ENCODE measurements at regions not wholly inside any gene's neighbourhood (a gene's known extent, or its start where the extent isn't known, plus 50 kb on each side); places are given as distances from the start of the nearest gene placed in this dataset.

DNA sequence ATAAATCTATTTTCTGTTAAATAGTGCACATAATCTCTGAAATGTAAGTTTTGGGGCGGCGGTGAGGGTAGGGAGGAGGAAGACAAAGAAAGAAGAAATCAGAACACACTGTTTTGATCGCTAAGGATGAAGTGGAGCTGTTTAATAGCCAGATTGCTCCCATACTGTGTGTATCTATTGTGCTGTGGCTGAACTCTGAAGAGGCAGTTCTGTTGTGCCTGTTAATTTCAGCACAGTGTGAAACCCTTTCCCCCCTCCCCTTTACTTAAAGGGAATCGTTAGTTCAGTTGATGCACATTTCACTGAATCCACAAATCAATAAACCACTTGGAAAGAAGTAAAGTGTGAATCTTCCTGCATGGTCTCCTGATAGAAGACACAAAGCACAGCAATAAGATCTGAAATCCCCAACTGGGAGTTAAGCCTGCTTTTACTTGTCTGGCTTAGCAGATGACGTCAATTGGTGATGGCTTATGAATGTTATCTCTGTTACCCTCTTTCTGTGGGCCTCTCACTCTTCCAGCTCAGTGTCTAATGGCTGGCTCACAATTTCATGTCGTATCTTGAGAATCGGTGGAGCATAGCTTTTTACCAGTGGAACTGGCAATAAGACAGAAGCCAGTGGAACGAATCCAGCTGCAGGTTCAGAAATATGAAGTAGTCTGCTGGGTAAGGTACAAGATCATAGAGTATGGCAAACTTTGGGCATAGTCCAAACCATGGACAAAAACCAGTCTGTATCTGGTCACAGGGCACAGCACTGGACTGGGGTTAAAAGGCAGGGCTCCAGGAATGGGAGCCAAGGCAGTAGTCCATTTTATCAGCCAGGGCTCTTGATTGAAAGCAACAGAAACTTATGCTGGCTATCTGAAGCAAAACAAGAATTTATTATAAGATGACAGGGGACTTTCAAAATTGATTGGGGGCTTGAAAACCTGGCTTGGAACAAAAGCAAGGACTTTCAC is 413.5 kb upstream of the SEL1L start:
- no peak for DNase-seq (ENCODE audit: low read depth in 1 of 2, low spot score in 1 of 2)

DNA sequence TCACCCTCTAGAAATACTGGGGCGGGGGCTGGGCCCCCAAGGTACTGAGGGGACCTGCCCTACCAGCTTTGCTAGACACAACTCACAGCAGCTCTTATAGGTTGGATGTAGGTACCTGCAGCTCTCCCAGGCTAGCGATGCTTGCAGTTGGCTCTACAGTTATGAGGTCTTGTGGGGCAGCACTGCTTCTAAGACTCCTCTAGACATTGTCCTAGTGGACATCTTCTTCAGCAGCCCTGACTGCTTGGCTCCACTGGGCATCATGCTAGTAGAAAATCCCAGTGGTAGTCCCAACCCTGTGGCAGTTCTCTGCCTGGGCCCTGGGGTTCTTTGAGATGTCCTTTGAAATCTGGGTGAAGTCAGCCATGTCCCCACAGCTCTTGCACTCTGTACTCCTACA is 419.3 kb upstream of the SEL1L start:
- no peak for DNase-seq (ENCODE audit: low read depth in 1 of 2, low spot score in 1 of 2)

DNA sequence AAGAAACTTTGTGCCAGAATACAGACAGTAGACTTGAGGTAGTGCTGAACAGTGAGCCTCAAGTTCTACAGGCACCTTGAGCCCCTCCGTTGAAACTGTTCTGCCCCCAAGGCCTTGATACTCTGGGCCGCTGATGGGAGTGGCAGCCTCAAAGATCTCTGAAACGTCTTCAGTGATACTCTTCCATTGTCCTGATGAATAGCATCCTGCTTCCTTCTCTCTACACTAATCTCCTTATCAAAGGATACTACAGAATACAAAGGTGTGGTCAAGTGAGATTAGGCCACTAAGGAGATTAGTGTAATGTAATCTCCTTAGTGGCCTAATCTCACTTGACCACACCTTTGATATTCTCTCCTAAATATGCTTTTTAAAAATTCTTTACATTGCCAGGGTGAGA is 419.8 kb upstream of the SEL1L start:
- no peak for DNase-seq (ENCODE audit: low read depth in 1 of 2, low spot score in 1 of 2)

DNA sequence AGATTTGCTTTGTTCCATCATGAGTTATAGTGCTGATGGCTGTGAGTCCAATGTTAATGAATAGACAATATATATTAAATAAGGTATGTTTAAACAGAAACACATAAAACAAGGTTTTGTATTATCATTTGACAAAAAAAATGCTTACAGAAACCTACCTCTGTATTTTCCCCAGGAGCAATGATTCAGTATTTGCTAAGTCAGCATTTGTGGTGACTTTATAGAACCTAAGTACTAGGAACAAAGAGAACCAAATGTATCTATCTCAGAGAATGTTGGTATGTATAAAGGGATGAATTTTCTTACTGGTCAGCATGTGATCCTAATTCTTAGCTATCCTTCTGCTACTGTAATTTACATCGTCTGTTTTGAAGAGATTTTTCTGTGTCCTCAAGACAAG is 421.5 kb upstream of the SEL1L start:
- no peak for DNase-seq (ENCODE audit: low read depth in 1 of 2, low spot score in 1 of 2)

GRCh38 chr14:81960781-81961180 is 427.1 kb upstream of the SEL1L start:
- DNase-seq (ENCODE audit: low read depth in 1 of 2, low spot score in 1 of 2): no peak

- no peak for DNase-seq (ENCODE audit: low read depth in 1 of 2, low spot score in 1 of 2)
Measured at GRCh38 chr14:81963846-81964245, 430.2 kb upstream of the SEL1L start.

GRCh38 chr14:81970307-81970706 is 436.7 kb upstream of the SEL1L start:
- DNase-seq (ENCODE audit: low read depth in 1 of 2, low spot score in 1 of 2): no peak

GRCh38 chr14:81971911-81972310 is 438.3 kb upstream of the SEL1L start:
- DNase-seq (ENCODE audit: low read depth in 1 of 2, low spot score in 1 of 2): no peak

DNA sequence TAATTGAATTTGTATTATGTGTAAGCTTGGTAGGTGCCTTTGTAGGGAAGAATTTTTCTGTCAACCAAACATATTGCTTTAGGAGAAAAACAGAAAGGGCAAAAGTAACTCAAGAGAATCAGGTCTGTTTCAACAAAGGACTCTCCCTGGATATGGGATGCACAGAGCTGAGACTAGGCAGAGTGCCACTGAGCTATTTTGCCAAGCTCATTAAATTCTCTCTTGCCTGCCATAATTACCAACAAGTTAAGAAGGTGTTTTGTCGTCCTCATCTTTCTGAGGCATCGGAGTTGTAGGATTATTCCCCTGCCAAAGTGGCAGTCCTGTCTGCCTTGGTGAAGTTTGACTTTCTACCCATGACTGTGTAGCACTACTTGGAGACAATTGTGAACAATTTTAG is 438.9 kb upstream of the SEL1L start:
- DNase-seq (ENCODE audit: low read depth in 1 of 2, low spot score in 1 of 2): no peak

DNA sequence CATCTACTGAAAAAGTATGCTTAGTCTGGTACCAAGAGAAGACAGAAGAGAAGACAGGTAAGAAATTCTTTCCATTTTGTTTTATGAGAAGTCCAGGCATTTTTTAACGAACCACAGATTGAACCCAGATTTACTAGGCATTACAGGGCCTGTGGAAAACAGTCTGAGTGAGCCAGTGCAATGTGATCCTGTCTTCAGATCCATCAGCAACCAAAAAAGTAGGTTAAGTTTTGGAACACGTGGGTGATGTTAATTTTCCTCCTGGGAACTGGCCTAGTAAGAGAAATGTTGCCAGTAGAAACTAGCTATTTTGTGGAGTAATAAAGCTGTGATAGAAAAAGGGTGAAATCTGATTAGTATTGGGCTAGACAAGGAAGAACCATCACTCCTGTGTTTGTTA is 440.9 kb upstream of the SEL1L start:
- no peak for DNase-seq (ENCODE audit: low read depth in 1 of 2, low spot score in 1 of 2)

- DNase-seq (ENCODE audit: low read depth in 1 of 2, low spot score in 1 of 2): no peak
Measured at GRCh38 chr14:81980601-81981306, 447.1 kb upstream of the SEL1L start.

DNA sequence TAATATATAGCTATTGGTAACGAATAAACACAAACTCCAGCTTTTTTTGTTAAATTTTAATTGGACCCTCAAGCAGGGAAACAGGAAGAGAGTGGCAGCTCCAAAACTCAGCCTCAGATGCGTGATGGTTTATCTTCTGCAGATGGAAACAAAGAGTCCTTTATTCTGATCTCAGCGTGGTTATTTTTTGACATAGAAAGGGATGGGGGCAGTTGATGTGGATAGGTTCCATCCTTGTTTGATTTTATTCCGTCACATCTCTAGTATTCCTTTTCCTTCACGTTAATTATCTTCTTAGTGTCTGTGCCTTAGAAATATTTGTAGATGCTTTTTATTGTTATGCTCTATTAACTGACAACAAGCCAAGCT is 447.6 kb upstream of the SEL1L start:
- no peak for DNase-seq (ENCODE audit: low read depth in 1 of 2, low spot score in 1 of 2)

- DNase-seq (ENCODE audit: low read depth in 1 of 2, low spot score in 1 of 2): no peak
Measured at GRCh38 chr14:81982046-81982445, 448.4 kb upstream of the SEL1L start.

- DNase-seq (ENCODE audit: low read depth in 1 of 2, low spot score in 1 of 2): no peak
Measured at GRCh38 chr14:81986005-81986404, 452.4 kb upstream of the SEL1L start.

GRCh38 chr14:81989211-81989610 is 455.6 kb upstream of the SEL1L start:
- DNase-seq (ENCODE audit: low read depth in 1 of 2, low spot score in 1 of 2): no peak

GRCh38 chr14:81990312-81990761 is 456.7 kb upstream of the SEL1L start:
- peak in 1 of 2 donors; percentile 11 for DNase-seq (ENCODE audit: low read depth in 1 of 2, low spot score in 1 of 2)

- no peak for DNase-seq (ENCODE audit: low read depth in 1 of 2, low spot score in 1 of 2)
Measured at GRCh38 chr14:81991998-81992397, 458.3 kb upstream of the SEL1L start.

GRCh38 chr14:81993432-81993831 is 459.8 kb upstream of the SEL1L start:
- no peak for DNase-seq (ENCODE audit: low read depth in 1 of 2, low spot score in 1 of 2)

GRCh38 chr14:82003426-82003825 is 469.8 kb upstream of the SEL1L start:
- no peak for DNase-seq (ENCODE audit: low read depth in 1 of 2, low spot score in 1 of 2)

DNA sequence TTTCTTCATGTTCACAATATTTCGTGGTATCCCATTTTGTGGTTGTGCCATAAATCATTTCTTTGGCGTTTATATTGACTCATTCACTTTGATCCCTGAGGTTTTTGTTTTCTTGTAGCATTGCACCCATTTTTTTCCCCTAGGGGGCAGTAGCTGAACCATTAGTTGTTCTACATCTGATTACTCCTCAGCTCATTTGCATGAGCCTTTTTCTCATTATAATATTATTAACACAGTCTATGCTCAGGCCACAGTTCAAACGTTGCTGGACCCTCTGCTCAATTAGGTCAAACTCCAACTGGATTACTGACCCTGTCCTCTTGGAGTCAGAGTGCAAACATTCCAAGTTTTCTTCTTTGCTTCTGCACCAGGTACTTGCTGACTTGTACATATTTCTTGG is 475.4 kb upstream of the SEL1L start:
- DNase-seq (ENCODE audit: low read depth in 1 of 2, low spot score in 1 of 2): no peak

DNA sequence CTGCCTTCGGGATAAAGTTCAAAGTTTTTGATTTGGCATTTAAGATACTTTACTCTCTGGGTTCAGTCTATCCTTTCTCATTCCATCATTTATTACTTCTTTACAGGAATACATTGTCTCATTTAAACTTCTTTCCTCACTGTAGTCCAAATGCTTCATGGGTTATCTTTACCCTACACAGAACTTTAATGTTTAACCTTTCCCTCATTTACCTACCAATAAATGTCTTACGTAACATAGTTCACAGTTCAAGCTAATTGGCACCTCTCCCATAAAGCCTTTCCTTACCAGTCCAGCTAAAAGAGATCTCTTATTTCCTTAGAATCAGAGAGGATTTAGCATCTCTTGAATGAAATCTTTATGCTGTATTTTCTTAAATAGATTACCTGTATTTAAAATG is 476.3 kb upstream of the SEL1L start:
- DNase-seq (ENCODE audit: low read depth in 1 of 2, low spot score in 1 of 2): no peak

DNA sequence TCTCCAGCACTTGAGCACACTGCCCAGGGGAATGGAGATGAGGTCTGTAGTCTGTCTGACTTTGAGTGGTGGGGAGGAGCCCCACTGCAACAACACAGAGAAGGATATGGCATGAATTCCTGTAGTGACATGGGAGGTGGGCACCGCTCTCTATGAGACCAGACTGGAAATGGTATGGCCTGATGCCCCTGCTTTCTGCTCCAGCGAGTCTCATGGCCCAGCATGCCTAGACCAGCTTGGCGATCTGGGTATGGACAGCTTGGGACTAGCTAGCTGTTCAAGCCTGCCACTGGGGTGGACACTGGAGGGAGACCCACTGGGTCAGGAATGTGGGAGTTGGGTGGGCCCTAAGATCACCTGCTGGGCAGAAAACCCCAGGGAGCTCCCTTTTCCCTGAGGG is 477.8 kb upstream of the SEL1L start:
- no peak for DNase-seq (ENCODE audit: low read depth in 1 of 2, low spot score in 1 of 2)

Measured in activated CD4-positive, alpha-beta T cell treated with anti-CD3 and anti-CD28 coated beads, Interleukin-2, amount 50 U/mL, for 24 hours (primary cell).